ENCODE measurements at regions not wholly inside any gene's neighbourhood (a gene's known extent, or its start where the extent isn't known, plus 50 kb on each side); places are given as distances from the start of the nearest gene placed in this dataset.

DNA sequence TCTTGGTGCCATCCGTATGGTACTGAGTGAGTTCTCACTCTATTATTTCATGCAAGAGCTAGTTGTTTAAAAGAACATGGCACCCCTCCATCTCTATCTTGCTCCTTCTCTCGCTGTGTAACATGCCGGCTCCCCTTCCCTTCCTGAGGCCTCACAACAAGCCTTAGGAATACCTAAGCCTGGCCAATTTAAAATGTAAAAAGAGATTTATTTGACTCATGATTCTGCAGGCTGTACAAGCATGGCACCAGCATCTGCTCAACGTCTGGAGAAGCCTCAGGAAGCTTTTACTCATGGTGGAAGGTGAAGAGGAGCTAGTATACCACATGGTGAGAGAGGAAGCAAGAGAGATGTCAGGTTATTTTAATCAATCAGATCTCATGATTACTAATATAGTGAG is 90.4 kb upstream of the NUDT10 start:
- TF ChIP-seq, protein P1, sequence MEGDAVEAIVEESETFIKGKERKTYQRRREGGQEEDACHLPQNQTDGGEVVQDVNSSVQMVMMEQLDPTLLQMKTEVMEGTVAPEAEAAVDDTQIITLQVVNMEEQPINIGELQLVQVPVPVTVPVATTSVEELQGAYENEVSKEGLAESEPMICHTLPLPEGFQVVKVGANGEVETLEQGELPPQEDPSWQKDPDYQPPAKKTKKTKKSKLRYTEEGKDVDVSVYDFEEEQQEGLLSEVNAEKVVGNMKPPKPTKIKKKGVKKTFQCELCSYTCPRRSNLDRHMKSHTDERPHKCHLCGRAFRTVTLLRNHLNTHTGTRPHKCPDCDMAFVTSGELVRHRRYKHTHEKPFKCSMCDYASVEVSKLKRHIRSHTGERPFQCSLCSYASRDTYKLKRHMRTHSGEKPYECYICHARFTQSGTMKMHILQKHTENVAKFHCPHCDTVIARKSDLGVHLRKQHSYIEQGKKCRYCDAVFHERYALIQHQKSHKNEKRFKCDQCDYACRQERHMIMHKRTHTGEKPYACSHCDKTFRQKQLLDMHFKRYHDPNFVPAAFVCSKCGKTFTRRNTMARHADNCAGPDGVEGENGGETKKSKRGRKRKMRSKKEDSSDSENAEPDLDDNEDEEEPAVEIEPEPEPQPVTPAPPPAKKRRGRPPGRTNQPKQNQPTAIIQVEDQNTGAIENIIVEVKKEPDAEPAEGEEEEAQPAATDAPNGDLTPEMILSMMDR (IDR thresholded peaks at IDR 0.05), result no peak
- TF ChIP-seq POLR2A (IDR thresholded peaks at IDR 0.05), result no peak
